ENCODE measurements at regions not wholly inside any gene's neighbourhood (a gene's known extent, or its start where the extent isn't known, plus 50 kb on each side); places are given as distances from the start of the nearest gene placed in this dataset.

- Histone ChIP-seq H3K4me1 (ENCODE audit: control insufficient read depth, insufficient read depth, low read length) (no peaks in the 10 kb centered on the region), H3K9ac (ENCODE audit: low read length) (no peak overlapping the region), H3K9me3 (ENCODE audit: control insufficient read depth, low read length) (peaks cover 6% of the 10 kb centered on the region), H3K4me3 (ENCODE audit: low read length) (no peak overlapping the region), H3K36me3 (ENCODE audit: control insufficient read depth, insufficient read depth, low read length, severe bottlenecking) (no peaks in the 10 kb centered on the region), H3K27me3 (replicated peaks; ENCODE audit: control insufficient read depth, insufficient read depth, low read length) (peaks cover 45% of the 10 kb centered on the region)
- no peak for DNase-seq (ENCODE audit: low read depth)
Observed at GRCh38 chr3:43194069-43194468, 88.2 kb upstream of the POMGNT2 start.

GRCh38 chr3:43192028-43192427 lies 86.1 kb upstream of the POMGNT2 start:
- H3K9ac ChIP-seq (ENCODE audit: low read length) = no peak overlapping the region
- DNase-seq (ENCODE audit: low read depth) = no peak
- H3K9me3 ChIP-seq (ENCODE audit: control insufficient read depth, low read length) = peaks cover 8% of the 10 kb centered on the region
- H3K4me3 ChIP-seq (ENCODE audit: low read length) = no peak overlapping the region
- H3K4me1 ChIP-seq (ENCODE audit: control insufficient read depth, insufficient read depth, low read length) = no peaks in the 10 kb centered on the region
- H3K27me3 ChIP-seq (replicated peaks; ENCODE audit: control insufficient read depth, insufficient read depth, low read length) = peaks cover 32% of the 10 kb centered on the region
- H3K36me3 ChIP-seq (ENCODE audit: control insufficient read depth, insufficient read depth, low read length, severe bottlenecking) = no peaks in the 10 kb centered on the region

- H3K9ac ChIP-seq (ENCODE audit: low read length) = no peak overlapping the region
- H3K4me3 ChIP-seq (ENCODE audit: low read length) = no peak overlapping the region
- H3K27me3 ChIP-seq (replicated peaks; ENCODE audit: control insufficient read depth, insufficient read depth, low read length) = peaks cover 26% of the 10 kb centered on the region
- DNase-seq (ENCODE audit: low read depth) = no peak
- no peaks in the 10 kb centered on the region for H3K36me3 ChIP-seq (ENCODE audit: control insufficient read depth, insufficient read depth, low read length, severe bottlenecking)
- H3K4me1 ChIP-seq (ENCODE audit: control insufficient read depth, insufficient read depth, low read length) = no peaks in the 10 kb centered on the region
- peaks cover 8% of the 10 kb centered on the region for H3K9me3 ChIP-seq (ENCODE audit: control insufficient read depth, low read length)
Observed at GRCh38 chr3:43191116-43191515, 85.2 kb upstream of the POMGNT2 start.

GRCh38 chr3:43190670-43191069 lies 84.8 kb upstream of the POMGNT2 start:
- no peaks in the 10 kb centered on the region for H3K36me3 ChIP-seq (ENCODE audit: control insufficient read depth, insufficient read depth, low read length, severe bottlenecking)

GRCh38 chr3:43187836-43188479 lies 82.1 kb upstream of the POMGNT2 start:
- no peaks in the 10 kb centered on the region for H3K36me3 ChIP-seq (ENCODE audit: control insufficient read depth, insufficient read depth, low read length, severe bottlenecking)
- peaks cover 13% of the 10 kb centered on the region for H3K27me3 ChIP-seq (replicated peaks; ENCODE audit: control insufficient read depth, insufficient read depth, low read length)
- H3K4me1 ChIP-seq (ENCODE audit: control insufficient read depth, insufficient read depth, low read length) = no peaks in the 10 kb centered on the region
- H3K4me3 ChIP-seq (ENCODE audit: low read length) = no peak overlapping the region
- DNase-seq (ENCODE audit: low read depth) = no peak
- no peak overlapping the region for H3K9ac ChIP-seq (ENCODE audit: low read length)
- peaks cover 8% of the 10 kb centered on the region for H3K9me3 ChIP-seq (ENCODE audit: control insufficient read depth, low read length)

More at GRCh38 chr3:43190670-43191069, 84.8 kb upstream of the POMGNT2 start:
- no peak overlapping the region for H3K9ac ChIP-seq (ENCODE audit: low read length)
- peaks cover 8% of the 10 kb centered on the region for H3K9me3 ChIP-seq (ENCODE audit: control insufficient read depth, low read length)
- H3K4me3 ChIP-seq (ENCODE audit: low read length) = no peak overlapping the region
- H3K27me3 ChIP-seq (replicated peaks; ENCODE audit: control insufficient read depth, insufficient read depth, low read length) = peaks cover 25% of the 10 kb centered on the region
- H3K4me1 ChIP-seq (ENCODE audit: control insufficient read depth, insufficient read depth, low read length) = no peaks in the 10 kb centered on the region
- DNase-seq (ENCODE audit: low read depth) = peak; percentile 63

GRCh38 chr3:43185983-43186314 lies 80.1 kb upstream of the POMGNT2 start:
- no peak for DNase-seq (ENCODE audit: low read depth)
- Histone ChIP-seq H3K4me1 (ENCODE audit: control insufficient read depth, insufficient read depth, low read length) (no peaks in the 10 kb centered on the region), H3K9me3 (ENCODE audit: control insufficient read depth, low read length) (peaks cover 8% of the 10 kb centered on the region), H3K9ac (ENCODE audit: low read length) (no peak overlapping the region), H3K4me3 (ENCODE audit: low read length) (no peak overlapping the region), H3K36me3 (ENCODE audit: control insufficient read depth, insufficient read depth, low read length, severe bottlenecking) (no peaks in the 10 kb centered on the region), H3K27me3 (replicated peaks; ENCODE audit: control insufficient read depth, insufficient read depth, low read length) (peaks cover 9% of the 10 kb centered on the region)

GRCh38 chr3:43185274-43185982 lies 79.5 kb upstream of the POMGNT2 start:
- Histone ChIP-seq H3K9ac (ENCODE audit: low read length) (no peak overlapping the region), H3K27me3 (replicated peaks; ENCODE audit: control insufficient read depth, insufficient read depth, low read length) (peaks cover 9% of the 10 kb centered on the region), H3K4me3 (ENCODE audit: low read length) (no peak overlapping the region), H3K4me1 (ENCODE audit: control insufficient read depth, insufficient read depth, low read length) (no peaks in the 10 kb centered on the region), H3K9me3 (ENCODE audit: control insufficient read depth, low read length) (peaks cover 8% of the 10 kb centered on the region), H3K36me3 (ENCODE audit: control insufficient read depth, insufficient read depth, low read length, severe bottlenecking) (no peaks in the 10 kb centered on the region)
- peak; percentile 91 for DNase-seq (ENCODE audit: low read depth)

- H3K27me3 ChIP-seq (replicated peaks; ENCODE audit: control insufficient read depth, insufficient read depth, low read length) = peaks cover 9% of the 10 kb centered on the region
- no peaks in the 10 kb centered on the region for H3K36me3 ChIP-seq (ENCODE audit: control insufficient read depth, insufficient read depth, low read length, severe bottlenecking)
- H3K9me3 ChIP-seq (ENCODE audit: control insufficient read depth, low read length) = peaks cover 2% of the 10 kb centered on the region
- peak; percentile 46 for DNase-seq (ENCODE audit: low read depth)
- H3K4me3 ChIP-seq (ENCODE audit: low read length) = no peak overlapping the region
- H3K9ac ChIP-seq (ENCODE audit: low read length) = no peak overlapping the region
- peaks cover 5% of the 10 kb centered on the region for H3K4me1 ChIP-seq (ENCODE audit: control insufficient read depth, insufficient read depth, low read length)
Observed at GRCh38 chr3:43183456-43183855, 77.6 kb upstream of the POMGNT2 start.

GRCh38 chr3:43181202-43181821 lies 75.4 kb upstream of the POMGNT2 start:
- no peak for DNase-seq (ENCODE audit: low read depth)

GRCh38 chr3:43180694-43181093 lies 74.8 kb upstream of the POMGNT2 start:
- H3K36me3 ChIP-seq (ENCODE audit: control insufficient read depth, insufficient read depth, low read length, severe bottlenecking) = no peaks in the 10 kb centered on the region
- peaks cover 5% of the 10 kb centered on the region for H3K4me1 ChIP-seq (ENCODE audit: control insufficient read depth, insufficient read depth, low read length)
- H3K9ac ChIP-seq (ENCODE audit: low read length) = no peak overlapping the region
- DNase-seq (ENCODE audit: low read depth) = no peak
- H3K4me3 ChIP-seq (ENCODE audit: low read length) = no peak overlapping the region
- H3K27me3 ChIP-seq (replicated peaks; ENCODE audit: control insufficient read depth, insufficient read depth, low read length) = peaks cover 3% of the 10 kb centered on the region
- H3K9me3 ChIP-seq (ENCODE audit: control insufficient read depth, low read length) = no peaks in the 10 kb centered on the region

More at GRCh38 chr3:43181202-43181821, 75.4 kb upstream of the POMGNT2 start:
- H3K9ac ChIP-seq (ENCODE audit: low read length) = no peak overlapping the region
- no peak overlapping the region for H3K4me3 ChIP-seq (ENCODE audit: low read length)
- no peaks in the 10 kb centered on the region for H3K9me3 ChIP-seq (ENCODE audit: control insufficient read depth, low read length)
- H3K36me3 ChIP-seq (ENCODE audit: control insufficient read depth, insufficient read depth, low read length, severe bottlenecking) = no peaks in the 10 kb centered on the region
- H3K4me1 ChIP-seq (ENCODE audit: control insufficient read depth, insufficient read depth, low read length) = peaks cover 5% of the 10 kb centered on the region
- peaks cover 9% of the 10 kb centered on the region for H3K27me3 ChIP-seq (replicated peaks; ENCODE audit: control insufficient read depth, insufficient read depth, low read length)

GRCh38 chr3:43180027-43180426 lies 74.1 kb upstream of the POMGNT2 start:
- H3K27me3 ChIP-seq (replicated peaks; ENCODE audit: control insufficient read depth, insufficient read depth, low read length) = peaks cover 3% of the 10 kb centered on the region
- H3K4me3 ChIP-seq (ENCODE audit: low read length) = no peak overlapping the region
- peaks cover 5% of the 10 kb centered on the region for H3K4me1 ChIP-seq (ENCODE audit: control insufficient read depth, insufficient read depth, low read length)
- H3K9me3 ChIP-seq (ENCODE audit: control insufficient read depth, low read length) = peaks cover 3% of the 10 kb centered on the region
- H3K36me3 ChIP-seq (ENCODE audit: control insufficient read depth, insufficient read depth, low read length, severe bottlenecking) = no peaks in the 10 kb centered on the region
- H3K9ac ChIP-seq (ENCODE audit: low read length) = no peak overlapping the region
- DNase-seq (ENCODE audit: low read depth) = peak; percentile 88

Data from adipocyte (in vitro differentiated cells).